GM13977 (cell line): ENCODE measurements at regions not wholly inside any gene's neighbourhood (a gene's known extent, or its start where the extent isn't known, plus 50 kb on each side); places are given as distances from the start of the nearest gene placed in this dataset.

Experiments used
- DNase-seq: peaks from one replicate; pipeline ENCODE4 v3.0.0; 2012; ENCODE audit warnings: low spot score
- in situ Hi-C: fragments of 300-500 bp; cut with MboI; formaldehyde crosslinking; loops from one replicate; pipeline ENCODE4 v1.12.0; 2022; ENCODE audit warnings: low sequenced_read_pairs, low pct_unique_long_range_greater_than_20kb, mixed read lengths, inconsistent platforms; ENCODE audit not compliant: unreplicated experiment
- TF ChIP-seq, protein P1 (sequence below): IDR thresholded peaks from 2 replicates; pipeline ENCODE4 v1.5.1; 2012; ENCODE audit warnings: mild to moderate bottlenecking, control low read depth; ENCODE audit not compliant: insufficient read depth; ENCODE audit errors: extremely low read depth, missing control alignments

DNA sequence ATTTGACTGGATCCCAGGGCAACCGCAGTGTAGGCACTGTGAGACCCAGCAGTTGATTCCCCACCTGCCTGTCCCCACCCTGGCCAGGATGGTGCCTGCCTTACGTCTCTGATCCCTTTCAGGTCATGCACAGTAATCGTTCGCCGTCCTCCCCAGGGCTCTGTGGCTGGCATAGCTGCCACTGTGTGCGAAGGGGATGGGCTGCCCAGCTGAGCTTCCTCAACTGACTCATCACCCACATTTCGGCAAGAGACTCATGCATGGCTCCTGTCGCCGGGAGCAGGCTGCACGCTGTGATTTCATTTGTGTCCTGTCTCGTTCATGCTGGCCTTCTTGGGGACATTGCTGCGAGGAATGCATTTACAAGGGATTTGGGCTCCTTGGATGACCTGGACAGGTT lies 252.4 kb downstream of the KLF6 start:
- TF ChIP-seq, protein P1, sequence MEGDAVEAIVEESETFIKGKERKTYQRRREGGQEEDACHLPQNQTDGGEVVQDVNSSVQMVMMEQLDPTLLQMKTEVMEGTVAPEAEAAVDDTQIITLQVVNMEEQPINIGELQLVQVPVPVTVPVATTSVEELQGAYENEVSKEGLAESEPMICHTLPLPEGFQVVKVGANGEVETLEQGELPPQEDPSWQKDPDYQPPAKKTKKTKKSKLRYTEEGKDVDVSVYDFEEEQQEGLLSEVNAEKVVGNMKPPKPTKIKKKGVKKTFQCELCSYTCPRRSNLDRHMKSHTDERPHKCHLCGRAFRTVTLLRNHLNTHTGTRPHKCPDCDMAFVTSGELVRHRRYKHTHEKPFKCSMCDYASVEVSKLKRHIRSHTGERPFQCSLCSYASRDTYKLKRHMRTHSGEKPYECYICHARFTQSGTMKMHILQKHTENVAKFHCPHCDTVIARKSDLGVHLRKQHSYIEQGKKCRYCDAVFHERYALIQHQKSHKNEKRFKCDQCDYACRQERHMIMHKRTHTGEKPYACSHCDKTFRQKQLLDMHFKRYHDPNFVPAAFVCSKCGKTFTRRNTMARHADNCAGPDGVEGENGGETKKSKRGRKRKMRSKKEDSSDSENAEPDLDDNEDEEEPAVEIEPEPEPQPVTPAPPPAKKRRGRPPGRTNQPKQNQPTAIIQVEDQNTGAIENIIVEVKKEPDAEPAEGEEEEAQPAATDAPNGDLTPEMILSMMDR, result no peak
- no peak for DNase-seq
- in situ Hi-C loops, result no loop called here

DNA sequence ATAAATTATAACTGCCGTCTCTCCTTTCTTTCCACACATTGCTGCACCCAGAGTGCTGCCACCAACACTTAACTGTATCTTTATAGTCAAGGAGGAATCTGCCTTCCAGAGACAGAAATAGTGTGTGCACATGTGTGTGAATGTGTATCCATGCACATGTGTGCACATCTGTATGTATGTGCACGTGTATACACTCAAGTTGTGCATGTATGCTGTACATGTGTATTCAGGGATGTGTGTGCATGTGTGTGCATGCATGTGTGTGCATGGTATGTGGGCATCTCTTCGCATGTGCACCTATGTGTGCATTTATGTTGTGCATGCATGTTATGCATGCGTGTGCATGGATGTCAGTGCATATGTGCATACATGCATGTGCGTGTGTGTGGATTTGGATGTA lies 253.3 kb downstream of the KLF6 start:
- TF ChIP-seq, protein P1, result no peak
- in situ Hi-C loops, result no loop called here
- DNase-seq, result no peak

DNA sequence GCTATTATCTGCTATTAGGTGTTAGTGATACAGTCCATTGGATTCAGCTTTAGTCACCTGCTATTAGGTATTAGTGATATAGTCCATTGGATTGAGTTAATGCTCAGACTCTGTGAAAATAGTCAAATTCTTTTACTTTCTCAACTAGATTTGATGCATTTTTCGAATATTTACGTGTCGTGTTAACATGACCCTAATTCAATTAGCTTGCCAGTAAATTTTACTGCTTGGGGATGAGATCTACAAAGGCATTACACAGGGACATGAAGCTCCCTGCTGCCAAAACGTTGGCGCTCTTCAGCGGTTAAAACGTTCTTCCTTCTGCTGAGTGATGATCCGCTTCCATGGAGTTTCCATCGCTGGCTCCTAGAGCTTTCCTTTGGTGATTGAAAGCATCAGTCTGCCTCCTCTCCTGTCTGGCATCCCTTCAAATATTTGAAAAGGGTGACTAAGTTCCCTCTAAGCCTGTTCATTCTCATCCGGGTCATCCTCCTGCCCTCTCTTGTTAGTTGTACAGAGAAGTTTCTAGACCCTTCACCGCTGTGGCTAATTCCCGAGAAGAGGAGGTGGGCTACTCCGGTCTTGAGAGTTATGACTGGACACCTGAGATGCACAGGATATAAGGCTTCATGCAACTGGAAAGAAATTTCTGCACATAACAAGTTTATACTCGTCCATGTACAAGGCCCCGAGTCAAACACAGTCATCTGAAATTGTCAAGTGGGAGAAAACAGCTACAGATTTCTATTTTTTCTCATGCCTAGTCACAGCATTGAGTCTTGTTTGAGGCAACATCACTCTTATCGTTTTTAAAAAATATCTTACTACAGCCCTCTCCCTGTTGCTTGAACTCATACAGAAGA lies 254.0 kb downstream of the KLF6 start:
- no peak for DNase-seq
- TF ChIP-seq, protein P1, result no peak
- in situ Hi-C loops, result no loop called here

DNA sequence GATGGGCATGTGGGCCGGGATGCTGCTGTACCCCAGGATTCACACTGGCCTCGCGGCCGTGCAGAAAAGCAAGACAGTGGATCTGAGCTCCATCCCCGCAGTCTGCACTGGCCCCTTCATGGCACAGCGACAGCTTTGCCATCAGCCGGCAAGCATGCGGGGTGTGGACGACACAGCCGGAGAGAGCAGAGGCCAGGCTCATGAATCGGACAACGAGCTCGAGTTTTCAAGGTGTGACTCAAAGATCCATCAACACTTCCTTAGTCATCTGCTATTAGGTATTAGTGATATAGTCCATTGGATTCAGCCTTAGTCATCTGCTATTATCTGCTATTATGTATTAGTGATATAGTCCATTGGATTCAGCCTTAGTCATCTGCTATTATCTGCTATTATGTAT lies 254.7 kb downstream of the KLF6 start:
- DNase-seq, result no peak
- in situ Hi-C loops, result no loop called here
- TF ChIP-seq, protein P1, result no peak

DNA sequence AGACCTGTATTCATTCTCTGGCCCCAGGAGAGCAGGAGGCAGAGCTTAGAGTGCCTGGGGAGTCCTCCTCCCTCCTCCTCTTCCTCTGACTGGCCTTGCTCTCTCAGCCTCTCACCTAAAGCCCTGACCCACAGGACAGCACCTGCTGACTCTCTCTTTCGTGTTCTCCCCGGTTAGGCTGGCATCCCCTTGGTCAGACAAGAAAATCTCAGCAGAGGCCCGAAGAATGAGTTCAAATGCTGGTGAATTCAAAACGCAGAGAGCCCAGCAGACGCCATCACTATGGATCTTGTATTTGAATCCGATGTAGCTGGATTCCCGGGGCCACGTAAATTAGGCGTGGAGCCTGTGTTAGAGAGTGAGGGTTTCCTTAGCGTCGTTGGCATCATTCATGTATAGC lies 255.3 kb downstream of the KLF6 start:
- in situ Hi-C loops, result no loop called here
- no peak for DNase-seq
- TF ChIP-seq, protein P1, result no peak

DNA sequence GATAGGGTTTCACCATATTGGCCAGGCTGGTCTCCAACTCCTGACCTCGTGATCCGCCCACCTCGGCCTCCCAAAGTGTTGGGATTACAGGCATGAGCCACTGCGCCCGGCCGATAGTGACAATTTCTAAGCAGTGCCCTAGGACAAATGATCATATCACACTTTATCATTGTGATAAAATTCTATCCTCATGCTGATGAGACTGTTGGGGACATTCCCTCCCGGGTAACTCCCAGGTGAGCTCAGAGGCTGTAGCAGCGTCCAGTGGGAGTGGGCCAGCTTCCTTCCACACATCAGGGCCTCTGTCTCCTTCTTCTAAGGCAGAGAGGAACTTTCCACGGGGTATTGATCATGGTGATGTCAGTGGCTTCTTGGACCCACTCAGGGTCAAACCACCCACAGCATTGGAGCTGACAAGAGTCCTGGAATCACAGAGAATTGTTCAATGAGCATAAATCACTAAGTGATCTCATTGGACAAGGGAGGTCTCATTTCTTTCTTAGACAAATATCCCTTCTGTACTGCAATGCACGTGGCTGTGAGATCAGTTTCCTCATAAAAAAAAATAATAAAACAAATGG lies 256.1 kb downstream of the KLF6 start:
- no peak for DNase-seq
- in situ Hi-C loops, result no loop called here
- TF ChIP-seq, protein P1, result no peak
